Sigmoid colon (tissue), 6 donors: ENCODE measurements at regions not wholly inside any gene's neighbourhood (a gene's known extent, or its start where the extent isn't known, plus 50 kb on each side); places are given as distances from the start of the nearest gene placed in this dataset.

Source experiments
- DNase-seq: peaks from one replicate; pipeline ENCODE4 v3.0.0-alpha.2; 2019
- H3K27ac ChIP-seq, 4 donors: fragments of 200-600 bp; sonication (generic); one replicate each; pipeline ENCODE4 v1.5.1; 2016 to 2019; ENCODE audit warnings: mild to moderate bottlenecking in 1 of 4
- H3K27me3 ChIP-seq, 3 donors: fragments of 200-600 bp; sonication (generic); one replicate each; pipeline ENCODE4 v1.5.1; 2019; ENCODE audit warnings: mild to moderate bottlenecking in 1 of 3
- H3K36me3 ChIP-seq, 4 donors: fragments of 200-600 bp; sonication (generic); one replicate each; pipeline ENCODE4 v1.5.1; 2016 to 2019
- H3K4me1 ChIP-seq, 4 donors: fragments of 200-600 bp; sonication (generic); one replicate each; pipeline ENCODE4 v1.5.1; 2017 to 2019
- H3K4me3 ChIP-seq, 4 donors: fragments of 200-600 bp; sonication (generic); one replicate each; pipeline ENCODE4 v1.5.1; 2017 to 2019; ENCODE audit warnings: mild to moderate bottlenecking in 2 of 4, moderate library complexity in 1 of 4
- H3K9me3 ChIP-seq, 4 donors: fragments of 200-600 bp in 3 of 4; sonication (generic) in 3 of 4; one replicate each; pipeline versions ENCODE4 v1.5.1 to v1.6.1; 2013 to 2019
- EP300 ChIP-seq, 4 donors: sonication (generic); formaldehyde crosslinking; IDR thresholded peaks; one replicate each; pipeline ENCODE4 v1.6.1; 2017; ENCODE audit warnings: antibody characterized with exemption in 4 of 4
- POLR2A ChIP-seq, 2 donors: fragments of 450-650 bp; IDR thresholded peaks; one replicate each; pipeline ENCODE4 v1.6.1; 2016; ENCODE audit warnings: antibody characterized with exemption in 2 of 2, mild to moderate bottlenecking in 2 of 2, moderate library complexity in 2 of 2
- POLR2AphosphoS5 ChIP-seq, 4 donors: sonication (generic); formaldehyde crosslinking; IDR thresholded peaks; one replicate each; pipeline ENCODE4 v1.6.1; 2017; ENCODE audit warnings: antibody characterized with exemption in 4 of 4
- WGBS, 2 donors: extraction: QIAGEN DNeasy Blood & Tissue Kit; methylation state at CpG; one replicate each; pipeline ENCODE4 v1.1.7; 2013; 5-methylcytosine and 5-hydroxymethylcytosine counted together
- intact Hi-C: fragments of 100-400 bp; cut with DNase I; formaldehyde crosslinking; loops from one replicate; pipeline ENCODE4 v1.15.1; 2023
- TF ChIP-seq, protein P1 (sequence below), 4 experiments: fragments of 450-650 bp in 3 of 4; fragments of 200-600 bp in 1 of 4; IDR thresholded peaks; one replicate each; pipeline ENCODE4 v1.5.1; 2016 to 2019; ENCODE audit warnings: antibody characterized with exemption in 4 of 4, mild to moderate bottlenecking in 3 of 4, moderate library complexity in 2 of 4
- donor health status: healthy with polysubstance abuse.
- donor health status: healthy.

GRCh38 chr22:27228771-27229170 lies 571.4 kb downstream of the MIAT start:
- intact Hi-C loops, result no loop called here
- no peak overlapping the region for H3K27ac ChIP-seq
- WGBS, 2 donors, result 63 to 90% methylated on average over 2 of the region's 2 CpGs
- no peaks in the 10 kb centered on the region for H3K9me3 ChIP-seq
- no peaks in the 10 kb centered on the region for H3K36me3 ChIP-seq
- no peak overlapping the region for H3K4me3 ChIP-seq
- H3K27me3 ChIP-seq, result no peaks in the 10 kb centered on the region
- DNase-seq, result no peak
- peaks cover 0 to 16% (median 14%) of the 10 kb centered on the region in 4 donors for H3K4me1 ChIP-seq
- TF ChIP-seq POLR2A (IDR thresholded peaks at IDR 0.05) (no peak), EP300 (IDR thresholded peaks at IDR 0.05) (no peak), POLR2AphosphoS5 (IDR thresholded peaks at IDR 0.05) (no peak)
- TF ChIP-seq, protein P1, sequence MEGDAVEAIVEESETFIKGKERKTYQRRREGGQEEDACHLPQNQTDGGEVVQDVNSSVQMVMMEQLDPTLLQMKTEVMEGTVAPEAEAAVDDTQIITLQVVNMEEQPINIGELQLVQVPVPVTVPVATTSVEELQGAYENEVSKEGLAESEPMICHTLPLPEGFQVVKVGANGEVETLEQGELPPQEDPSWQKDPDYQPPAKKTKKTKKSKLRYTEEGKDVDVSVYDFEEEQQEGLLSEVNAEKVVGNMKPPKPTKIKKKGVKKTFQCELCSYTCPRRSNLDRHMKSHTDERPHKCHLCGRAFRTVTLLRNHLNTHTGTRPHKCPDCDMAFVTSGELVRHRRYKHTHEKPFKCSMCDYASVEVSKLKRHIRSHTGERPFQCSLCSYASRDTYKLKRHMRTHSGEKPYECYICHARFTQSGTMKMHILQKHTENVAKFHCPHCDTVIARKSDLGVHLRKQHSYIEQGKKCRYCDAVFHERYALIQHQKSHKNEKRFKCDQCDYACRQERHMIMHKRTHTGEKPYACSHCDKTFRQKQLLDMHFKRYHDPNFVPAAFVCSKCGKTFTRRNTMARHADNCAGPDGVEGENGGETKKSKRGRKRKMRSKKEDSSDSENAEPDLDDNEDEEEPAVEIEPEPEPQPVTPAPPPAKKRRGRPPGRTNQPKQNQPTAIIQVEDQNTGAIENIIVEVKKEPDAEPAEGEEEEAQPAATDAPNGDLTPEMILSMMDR (IDR thresholded peaks at IDR 0.05), result no peak

GRCh38 chr22:27230189-27230588 lies 571.4 kb downstream of the MN1 start:
- TF ChIP-seq, protein P1 (IDR thresholded peaks at IDR 0.05), result no peak
- TF ChIP-seq POLR2A (IDR thresholded peaks at IDR 0.05) (no peak), POLR2AphosphoS5 (IDR thresholded peaks at IDR 0.05) (no peak), EP300 (IDR thresholded peaks at IDR 0.05) (no peak)
- intact Hi-C loops, result no loop called here
- Histone ChIP-seq H3K27me3 (no peaks in the 10 kb centered on the region), H3K9me3 (no peaks in the 10 kb centered on the region), H3K4me1 (peaks cover 0 to 2% (median 0%) of the 10 kb centered on the region in 4 donors), H3K36me3 (no peaks in the 10 kb centered on the region), H3K27ac (no peak overlapping the region), H3K4me3 (no peak overlapping the region)
- DNase-seq, result no peak
- WGBS, 2 donors, result 87% methylated on average over 1 of the region's 1 CpG

DNA sequence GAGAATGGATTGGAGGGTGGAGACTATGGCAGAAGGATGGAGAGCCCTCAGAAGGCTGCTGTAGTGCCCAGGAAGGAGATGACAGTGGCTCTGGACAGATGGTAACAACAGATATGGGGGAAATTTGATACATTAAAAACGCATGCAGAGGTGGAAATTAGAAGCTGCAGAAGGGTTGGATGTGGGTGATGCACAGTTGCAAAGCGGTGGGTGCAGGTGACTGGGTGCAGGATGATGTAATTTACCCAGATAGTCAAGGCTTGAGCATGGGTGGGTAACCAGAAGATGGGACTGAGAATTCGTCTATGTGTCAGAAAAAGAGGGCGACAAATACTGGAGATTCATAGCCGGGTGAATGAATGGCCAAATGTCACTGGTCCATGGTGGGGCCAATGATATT lies 570.3 kb downstream of the MN1 start:
- intact Hi-C loops, result no loop called here
- no peak overlapping the region for H3K4me3 ChIP-seq
- H3K27me3 ChIP-seq, result no peaks in the 10 kb centered on the region
- H3K4me1 ChIP-seq, result no peaks in the 10 kb centered on the region
- no peak overlapping the region for H3K27ac ChIP-seq
- TF ChIP-seq, protein P1 (IDR thresholded peaks at IDR 0.05), result no peak
- TF ChIP-seq POLR2AphosphoS5 (IDR thresholded peaks at IDR 0.05) (no peak), EP300 (IDR thresholded peaks at IDR 0.05) (no peak), POLR2A (IDR thresholded peaks at IDR 0.05) (no peak)
- no peaks in the 10 kb centered on the region for H3K9me3 ChIP-seq
- 84 to 85% methylated on average over 5 of the region's 5 CpGs for WGBS, 2 donors
- no peaks in the 10 kb centered on the region for H3K36me3 ChIP-seq
- DNase-seq, result no peak

GRCh38 chr22:27232077-27232476 lies 569.5 kb downstream of the MN1 start:
- intact Hi-C loops, result no loop called here
- Histone ChIP-seq H3K4me3 (no peak overlapping the region), H3K27ac (no peak overlapping the region), H3K9me3 (no peaks in the 10 kb centered on the region), H3K27me3 (no peaks in the 10 kb centered on the region), H3K4me1 (no peaks in the 10 kb centered on the region), H3K36me3 (no peaks in the 10 kb centered on the region)
- 76% methylated on average over 8 of the region's 8 CpGs for WGBS, 2 donors
- DNase-seq, result no peak
- no peak for TF ChIP-seq EP300 (IDR thresholded peaks at IDR 0.05)
- no peak for TF ChIP-seq POLR2AphosphoS5 (IDR thresholded peaks at IDR 0.05)
- TF ChIP-seq POLR2A (IDR thresholded peaks at IDR 0.05), result no peak
- TF ChIP-seq, protein P1 (IDR thresholded peaks at IDR 0.05), result no peak

- no peaks in the 10 kb centered on the region for H3K36me3 ChIP-seq
- 78% methylated on average over 23 of the region's 23 CpGs for WGBS, 2 donors
- H3K4me1 ChIP-seq, result peaks cover 0 to 29% (median 18%) of the 10 kb centered on the region in 4 donors
- H3K9me3 ChIP-seq, result no peaks in the 10 kb centered on the region
- no peak overlapping the region for H3K4me3 ChIP-seq
- intact Hi-C loops, result no loop called here
- no peaks in the 10 kb centered on the region for H3K27me3 ChIP-seq
- no peak for DNase-seq
- no peak for TF ChIP-seq EP300 (IDR thresholded peaks at IDR 0.05)
- TF ChIP-seq POLR2A (IDR thresholded peaks at IDR 0.05), result no peak
- TF ChIP-seq, protein P1 (IDR thresholded peaks at IDR 0.05), result no peak
- TF ChIP-seq POLR2AphosphoS5 (IDR thresholded peaks at IDR 0.05), result no peak
- no peak overlapping the region for H3K27ac ChIP-seq
Measured at GRCh38 chr22:27237080-27237741, 564.3 kb downstream of the MN1 start.
